T-helper 1 cell treated with Interleukin-12 subunit alpha and Interleukin-12 subunit beta and Interleukin-4 antibody, amounts not matched to agents 30 μg/mL and 1 μg/mL, for 36 hours (primary cell): ENCODE measurements at regions not wholly inside any gene's neighbourhood (a gene's known extent, or its start where the extent isn't known, plus 50 kb on each side); places are given as distances from the start of the nearest gene placed in this dataset.
"Not testable (repeated sequence)": the region's sequence is repeated elsewhere in the genome, so short reads cannot be mapped to it uniquely, and the experiment has no call there.

Experiments used
- H3K27ac Mint-ChIP-seq: one replicate; pipeline ENCODE4 v1.8.0; 2021; ENCODE audit warnings: mild to moderate bottlenecking, mixed read lengths
- H3K27me3 Mint-ChIP-seq: one replicate; pipeline ENCODE4 v1.8.0; 2021; ENCODE audit warnings: low read depth, mixed read lengths
- H3K36me3 Mint-ChIP-seq: one replicate; pipeline ENCODE4 v1.8.0; 2021; ENCODE audit warnings: low read depth, mixed read lengths
- H3K4me1 Mint-ChIP-seq: one replicate; pipeline ENCODE4 v1.8.0; 2021; ENCODE audit warnings: low read depth, mixed read lengths
- H3K4me3 Mint-ChIP-seq: one replicate; pipeline ENCODE4 v1.8.0; 2021; ENCODE audit warnings: mild to moderate bottlenecking, moderate library complexity, mixed read lengths
- H3K9me3 Mint-ChIP-seq: one replicate; pipeline ENCODE4 v1.8.0; 2021; ENCODE audit warnings: mixed read lengths

DNA sequence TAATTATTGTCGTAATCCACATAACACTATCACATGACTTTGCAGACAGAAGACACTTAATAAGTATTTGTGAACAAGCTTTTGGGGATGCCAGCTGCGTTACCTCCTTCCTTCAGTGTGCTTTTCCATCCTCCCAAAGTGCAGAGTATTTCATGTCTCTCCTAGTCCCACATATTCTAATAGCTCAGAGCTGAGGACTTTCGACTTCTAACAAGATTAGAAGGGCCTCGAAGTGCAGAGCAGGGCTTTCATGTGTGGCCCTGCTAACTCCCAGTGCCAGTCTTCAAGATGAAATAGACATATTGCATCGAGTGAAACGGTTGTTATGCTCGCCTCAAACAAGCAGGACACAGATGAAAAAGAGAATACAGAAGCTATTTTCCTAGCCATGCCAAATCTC, 125.7 kb upstream of the RNF32 start:
- Mint-ChIP-seq H3K9me3 (peaks cover 11% of the 10 kb centered on the region), H3K36me3 (no peaks in the 10 kb centered on the region), H3K27ac (no peak overlapping the region), H3K4me3 (no peak overlapping the region), H3K4me1 (no peaks in the 10 kb centered on the region), H3K27me3 (peaks cover 8% of the 10 kb centered on the region)

DNA sequence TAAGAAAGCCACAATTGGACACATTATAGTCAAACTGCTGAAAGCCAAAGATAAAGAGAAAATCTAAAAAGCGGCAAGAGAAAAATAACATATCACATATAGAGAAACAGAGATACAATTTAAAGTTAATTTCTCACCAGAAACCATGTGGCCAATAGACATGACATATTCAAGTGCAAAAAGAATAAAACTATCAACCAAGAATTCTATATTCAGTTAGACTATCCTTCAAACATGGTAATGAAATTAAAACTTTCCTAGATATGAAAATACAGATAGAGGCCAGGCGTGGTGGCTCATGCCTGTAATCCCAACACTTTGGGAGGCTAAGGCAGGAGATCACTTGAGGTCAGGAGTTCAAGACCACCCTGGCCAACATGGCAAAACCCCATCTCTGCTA, 129.1 kb upstream of the RNF32 start:
- no peaks in the 10 kb centered on the region for H3K36me3 Mint-ChIP-seq
- H3K4me3 Mint-ChIP-seq = no peak overlapping the region
- peaks cover 11% of the 10 kb centered on the region for H3K27me3 Mint-ChIP-seq
- peaks cover 15% of the 10 kb centered on the region for H3K9me3 Mint-ChIP-seq
- H3K27ac Mint-ChIP-seq = no peak overlapping the region
- no peaks in the 10 kb centered on the region for H3K4me1 Mint-ChIP-seq

DNA sequence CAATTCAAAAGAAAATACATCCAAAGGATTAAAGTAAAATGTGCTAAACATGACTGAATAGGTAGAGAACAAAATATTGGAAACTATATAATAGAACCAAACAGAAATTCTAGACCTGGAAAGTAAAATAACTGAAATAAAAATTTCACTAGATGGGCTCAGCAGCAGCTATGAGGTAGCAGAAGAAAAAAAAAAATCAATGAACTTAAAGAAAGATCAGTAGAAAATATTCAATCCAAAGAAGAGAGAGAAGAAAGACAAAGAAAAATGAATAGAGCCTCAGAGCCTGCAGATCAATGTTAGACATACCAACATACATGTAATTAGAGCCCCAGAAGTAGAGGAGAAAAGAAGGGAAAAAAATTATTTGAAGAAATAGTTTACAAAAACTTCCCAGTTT, 129.6 kb upstream of the RNF32 start:
- H3K27ac Mint-ChIP-seq = no peak overlapping the region
- H3K36me3 Mint-ChIP-seq = no peaks in the 10 kb centered on the region
- peaks cover 15% of the 10 kb centered on the region for H3K9me3 Mint-ChIP-seq
- peaks cover 11% of the 10 kb centered on the region for H3K27me3 Mint-ChIP-seq
- no peak overlapping the region for H3K4me3 Mint-ChIP-seq
- H3K4me1 Mint-ChIP-seq = no peaks in the 10 kb centered on the region

DNA sequence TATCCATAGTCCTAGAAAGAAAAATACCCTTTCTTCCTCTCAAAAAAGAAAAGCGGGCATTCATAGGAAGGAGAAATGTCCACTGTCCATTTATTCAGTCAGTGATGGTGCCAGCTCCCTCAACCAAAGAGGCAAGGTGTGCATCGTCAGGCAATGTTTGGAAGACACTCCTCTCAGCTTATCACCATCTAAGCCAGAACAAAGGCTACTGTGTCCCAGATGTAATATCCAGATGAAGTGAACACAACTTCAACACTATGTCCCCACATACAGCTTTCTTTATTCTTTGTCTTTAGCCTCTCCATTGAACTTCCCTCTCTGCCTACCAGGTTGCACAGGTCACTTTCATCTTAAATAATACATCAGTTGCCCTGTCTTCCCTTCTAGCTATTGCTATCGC, 131.4 kb upstream of the RNF32 start:
- Mint-ChIP-seq H3K27ac (no peak overlapping the region), H3K4me1 (no peaks in the 10 kb centered on the region), H3K36me3 (no peaks in the 10 kb centered on the region), H3K9me3 (peaks cover 15% of the 10 kb centered on the region), H3K4me3 (no peak overlapping the region), H3K27me3 (peaks cover 11% of the 10 kb centered on the region)

DNA sequence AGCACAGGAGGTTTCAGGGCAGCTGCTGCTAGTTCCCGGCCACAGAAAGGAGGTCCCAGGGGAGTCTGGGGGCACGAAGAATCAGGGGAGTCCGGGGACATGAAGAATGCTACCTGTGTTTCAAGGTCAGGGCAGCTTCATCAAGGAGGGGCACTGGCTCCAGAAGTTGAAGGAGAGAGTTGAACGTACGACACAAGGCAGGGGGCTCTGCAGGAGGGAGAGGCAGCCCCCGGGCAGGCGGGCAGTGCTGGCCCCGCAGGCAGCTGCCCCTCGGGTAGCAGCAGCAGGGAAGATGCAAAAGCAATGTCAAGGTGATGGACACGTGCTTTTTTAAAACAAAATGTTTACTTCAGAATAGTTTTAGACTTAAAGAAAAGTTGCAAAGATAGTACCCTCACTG, 134.7 kb upstream of the RNF32 start:
- Mint-ChIP-seq H3K27ac (no peak overlapping the region), H3K4me3 (no peak overlapping the region)

DNA sequence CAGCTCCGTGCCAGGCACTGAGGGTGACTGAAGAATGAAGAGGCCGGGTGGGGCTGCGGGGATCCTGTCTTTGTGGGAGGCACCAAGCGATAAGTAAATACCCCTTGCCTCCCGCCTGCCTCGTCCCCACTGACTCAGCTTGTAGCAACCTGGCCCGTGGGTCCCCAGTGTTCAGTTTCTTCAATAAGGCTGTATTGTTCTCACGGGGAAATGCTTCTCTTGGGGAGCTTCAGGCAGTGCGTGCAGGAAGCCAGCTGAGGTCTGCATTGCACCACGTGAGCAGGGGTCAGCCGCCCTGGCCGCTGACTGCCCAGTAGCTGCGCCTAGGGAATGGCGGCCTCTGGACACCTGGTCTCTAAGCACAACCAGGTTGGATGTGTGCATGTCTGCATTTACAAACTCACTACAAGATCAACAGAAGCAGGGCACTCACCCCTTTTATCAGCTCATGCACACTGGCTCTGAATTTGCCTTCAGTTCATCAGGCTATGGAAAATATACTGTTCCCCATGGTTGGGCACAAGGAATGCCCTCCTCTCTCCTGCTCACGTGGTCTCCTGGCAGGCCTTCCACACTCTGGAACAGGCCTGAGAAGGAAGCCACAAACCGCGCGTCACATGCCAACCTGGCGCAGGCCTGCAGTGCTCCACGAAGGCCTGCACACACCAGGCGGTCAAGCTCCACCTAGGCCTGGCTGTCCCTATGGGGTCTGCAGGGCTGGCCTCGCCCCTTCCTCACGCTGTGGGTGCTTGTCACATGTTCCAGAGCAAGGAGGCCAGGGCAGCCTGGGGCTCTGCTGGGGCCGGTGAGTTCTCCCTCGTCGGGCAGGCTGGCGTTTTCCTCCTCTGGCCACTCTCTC, 135.7 kb upstream of the RNF32 start:
- no peak overlapping the region for H3K4me3 Mint-ChIP-seq
- H3K9me3 Mint-ChIP-seq = peaks cover 5% of the 10 kb centered on the region
- H3K36me3 Mint-ChIP-seq = no peaks in the 10 kb centered on the region
- no peaks in the 10 kb centered on the region for H3K4me1 Mint-ChIP-seq
- H3K27ac Mint-ChIP-seq = no peak overlapping the region
- peaks cover 3% of the 10 kb centered on the region for H3K27me3 Mint-ChIP-seq

More for the DNA sequence above, 134.7 kb upstream of the RNF32 start:
- no peaks in the 10 kb centered on the region for H3K36me3 Mint-ChIP-seq
- H3K4me1 Mint-ChIP-seq = no peaks in the 10 kb centered on the region
- peaks cover 9% of the 10 kb centered on the region for H3K9me3 Mint-ChIP-seq
- peaks cover 3% of the 10 kb centered on the region for H3K27me3 Mint-ChIP-seq

DNA sequence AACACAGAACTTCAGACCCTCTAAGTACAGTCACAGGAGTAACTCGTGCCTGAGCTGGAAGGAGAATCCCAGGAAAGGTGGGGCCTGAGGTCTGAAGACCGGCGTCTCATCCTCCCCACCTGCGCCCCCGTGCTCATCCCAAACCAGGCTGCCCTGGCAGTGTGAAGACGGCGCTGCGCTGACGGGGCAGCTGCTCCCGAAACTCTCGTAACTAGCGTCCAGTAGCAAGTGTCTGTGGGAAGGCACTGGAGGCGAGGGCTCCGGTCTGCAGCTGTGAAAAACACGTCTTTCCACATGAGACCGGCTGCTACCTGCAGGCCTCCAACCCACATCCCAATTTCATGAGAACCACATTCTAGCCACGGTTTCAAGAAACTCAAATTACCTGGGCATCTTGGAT, 136.6 kb upstream of the RNF32 start:
- Mint-ChIP-seq H3K9me3 (peaks cover 5% of the 10 kb centered on the region), H3K4me1 (no peaks in the 10 kb centered on the region)

DNA sequence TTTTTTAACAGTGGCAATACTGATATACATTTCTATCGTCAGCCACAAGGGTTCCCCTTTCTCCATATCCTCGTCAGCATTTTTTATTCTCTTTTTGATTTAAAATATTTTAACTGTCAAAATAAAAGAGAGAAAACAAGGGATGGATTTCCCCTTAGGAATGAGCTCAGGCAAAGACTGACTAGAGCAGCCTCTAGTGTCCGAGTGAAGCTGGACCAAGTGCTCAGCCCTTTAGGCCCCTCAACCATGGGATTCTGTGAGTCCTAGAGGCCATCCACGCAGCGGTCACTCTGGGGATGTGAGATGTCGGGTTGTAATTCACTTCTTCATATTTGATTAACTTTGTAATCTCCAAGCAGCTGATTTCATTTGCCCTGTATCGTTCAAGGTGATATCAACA, 137.4 kb upstream of the RNF32 start:
- Mint-ChIP-seq H3K9me3 (peaks cover 2% of the 10 kb centered on the region), H3K4me1 (no peaks in the 10 kb centered on the region), H3K4me3 (no peak overlapping the region), H3K27me3 (peaks cover 1% of the 10 kb centered on the region), H3K36me3 (no peaks in the 10 kb centered on the region), H3K27ac (no peak overlapping the region)

More for the DNA sequence above, 136.6 kb upstream of the RNF32 start:
- Mint-ChIP-seq H3K4me3 (no peak overlapping the region), H3K36me3 (no peaks in the 10 kb centered on the region), H3K27me3 (peaks cover 3% of the 10 kb centered on the region), H3K27ac (no peak overlapping the region)

DNA sequence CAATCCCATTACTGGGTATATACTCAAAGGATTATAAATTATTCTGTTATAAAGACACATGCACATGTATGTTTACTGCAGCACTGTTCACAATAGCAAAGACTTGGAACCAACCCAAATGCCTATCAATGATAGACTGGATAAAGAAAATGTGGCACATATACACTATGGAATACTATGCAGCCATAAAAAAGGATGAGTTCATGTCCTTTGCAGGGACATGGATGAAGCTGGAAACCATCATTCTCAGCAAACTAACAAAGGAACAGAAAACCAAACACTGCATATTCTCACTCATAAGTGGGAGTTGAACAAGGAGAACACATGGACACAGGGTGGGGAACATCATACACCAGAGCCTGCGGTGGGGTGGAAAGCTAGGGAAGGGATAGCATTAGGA, 138.8 kb upstream of the RNF32 start:
- H3K27me3 Mint-ChIP-seq, H3K4me1 Mint-ChIP-seq, H3K36me3 Mint-ChIP-seq, H3K9me3 Mint-ChIP-seq, H3K27ac Mint-ChIP-seq, H3K4me3 Mint-ChIP-seq: not testable (repeated sequence)

DNA sequence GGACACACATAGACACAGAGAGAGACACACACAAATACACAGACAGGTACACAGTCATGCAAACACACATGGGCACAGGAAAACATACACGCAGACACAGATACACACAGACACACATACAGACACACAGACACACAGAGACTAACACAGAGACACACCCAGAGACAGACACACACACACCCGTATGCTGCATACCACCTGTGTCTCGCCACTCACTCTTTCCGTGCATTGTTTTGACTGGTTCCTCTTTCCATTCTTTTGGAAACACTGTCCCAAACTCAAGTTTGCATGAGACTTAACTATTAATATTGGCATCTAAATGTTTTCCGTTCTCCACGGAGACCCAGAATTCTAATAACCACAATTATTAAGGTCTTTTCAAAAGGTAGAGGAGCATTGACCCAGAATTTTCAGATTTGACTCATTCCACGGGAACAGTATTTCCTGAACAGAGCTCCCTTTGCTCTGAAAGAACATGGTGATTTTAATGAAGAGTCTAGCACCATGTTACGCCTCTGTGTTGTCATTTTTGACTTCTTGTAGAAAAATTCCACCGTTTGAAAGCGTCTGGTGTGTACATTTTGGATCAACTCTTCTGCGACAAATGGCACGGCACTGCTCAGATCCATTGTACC, 141.2 kb upstream of the RNF32 start:
- H3K36me3 Mint-ChIP-seq = no peaks in the 10 kb centered on the region
- H3K4me3 Mint-ChIP-seq = no peak overlapping the region
- no peaks in the 10 kb centered on the region for H3K27me3 Mint-ChIP-seq
- no peak overlapping the region for H3K27ac Mint-ChIP-seq
- H3K9me3 Mint-ChIP-seq = no peaks in the 10 kb centered on the region
- H3K4me1 Mint-ChIP-seq = no peaks in the 10 kb centered on the region

DNA sequence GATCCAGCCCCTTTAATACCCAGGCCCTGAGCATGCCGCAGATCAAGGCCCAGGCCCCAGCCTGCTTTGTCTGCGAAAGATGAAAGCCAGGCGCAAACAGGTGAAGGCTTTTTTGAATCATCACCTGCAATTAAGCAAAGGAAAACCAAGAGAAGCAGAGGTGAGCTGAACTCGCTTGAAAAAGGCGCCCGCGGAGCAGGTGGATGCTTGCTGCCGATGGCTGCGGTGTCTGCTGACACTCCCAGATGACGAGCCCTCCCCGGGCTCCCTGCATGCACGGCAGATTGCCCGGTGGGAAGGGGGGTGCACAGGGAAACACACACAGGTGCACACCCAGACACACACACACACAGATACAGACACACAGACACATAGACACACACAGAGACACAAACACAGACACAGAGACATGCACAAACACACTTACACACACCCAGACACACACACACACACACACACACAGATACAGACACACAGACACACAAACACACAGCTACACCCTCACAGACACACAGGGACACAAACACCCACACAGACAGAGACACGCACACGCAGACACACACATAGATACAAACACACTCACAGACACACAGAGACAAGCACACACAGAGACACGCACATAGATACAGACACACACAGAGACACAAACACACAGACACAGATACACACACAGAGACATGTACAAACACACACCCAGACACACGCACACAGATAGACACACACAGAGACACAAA, 142.6 kb upstream of the RNF32 start:
- H3K27ac Mint-ChIP-seq = no peak overlapping the region
- no peak overlapping the region for H3K4me3 Mint-ChIP-seq
- H3K9me3 Mint-ChIP-seq = no peaks in the 10 kb centered on the region
- H3K36me3 Mint-ChIP-seq = no peaks in the 10 kb centered on the region
- no peaks in the 10 kb centered on the region for H3K4me1 Mint-ChIP-seq
- H3K27me3 Mint-ChIP-seq = no peaks in the 10 kb centered on the region

DNA sequence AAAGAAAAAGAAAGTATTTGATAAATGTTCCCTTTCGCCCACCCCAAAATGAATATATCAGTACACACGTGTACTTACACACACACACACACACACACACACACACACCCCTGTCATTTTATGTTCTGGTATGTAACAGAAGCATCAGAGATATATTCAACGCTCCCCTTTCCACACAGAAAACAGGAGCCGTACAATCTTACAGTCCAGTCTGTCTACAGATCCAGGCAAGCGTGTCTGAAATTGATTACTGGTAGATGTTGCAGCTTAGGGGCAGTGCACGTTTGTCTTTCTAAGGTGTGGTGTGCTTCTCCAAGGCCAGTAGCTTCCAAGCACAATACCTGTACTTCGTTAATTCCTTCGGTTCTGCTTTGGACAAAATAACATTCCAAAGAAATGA, 143.7 kb upstream of the RNF32 start:
- no peaks in the 10 kb centered on the region for H3K9me3 Mint-ChIP-seq
- no peaks in the 10 kb centered on the region for H3K4me1 Mint-ChIP-seq
- H3K27ac Mint-ChIP-seq = no peak overlapping the region
- H3K36me3 Mint-ChIP-seq = no peaks in the 10 kb centered on the region
- peaks cover 3% of the 10 kb centered on the region for H3K27me3 Mint-ChIP-seq
- H3K4me3 Mint-ChIP-seq = no peak overlapping the region

DNA sequence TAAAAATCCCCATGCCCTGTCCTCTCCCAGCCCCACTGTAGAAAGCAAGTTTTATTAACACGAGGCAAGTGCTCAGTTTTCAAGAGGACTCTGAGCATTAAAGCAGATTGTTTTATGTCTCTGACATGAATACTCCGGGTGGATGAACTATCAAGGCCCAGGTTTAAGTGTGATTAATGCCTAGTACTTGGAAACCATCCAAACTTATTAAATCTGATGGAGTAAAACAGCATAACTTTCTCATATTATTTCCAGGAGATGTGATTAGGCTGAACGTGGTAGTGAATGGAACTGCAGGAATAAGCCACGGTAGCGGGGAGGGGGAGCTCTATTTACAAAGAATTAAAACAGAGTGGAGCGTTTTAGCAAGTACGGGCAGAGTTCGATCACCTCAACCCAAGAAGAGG, 144.2 kb upstream of the RNF32 start:
- no peaks in the 10 kb centered on the region for H3K4me1 Mint-ChIP-seq
- no peak overlapping the region for H3K27ac Mint-ChIP-seq
- no peaks in the 10 kb centered on the region for H3K9me3 Mint-ChIP-seq
- H3K4me3 Mint-ChIP-seq = no peak overlapping the region
- H3K27me3 Mint-ChIP-seq = peaks cover 5% of the 10 kb centered on the region
- H3K36me3 Mint-ChIP-seq = no peaks in the 10 kb centered on the region

DNA sequence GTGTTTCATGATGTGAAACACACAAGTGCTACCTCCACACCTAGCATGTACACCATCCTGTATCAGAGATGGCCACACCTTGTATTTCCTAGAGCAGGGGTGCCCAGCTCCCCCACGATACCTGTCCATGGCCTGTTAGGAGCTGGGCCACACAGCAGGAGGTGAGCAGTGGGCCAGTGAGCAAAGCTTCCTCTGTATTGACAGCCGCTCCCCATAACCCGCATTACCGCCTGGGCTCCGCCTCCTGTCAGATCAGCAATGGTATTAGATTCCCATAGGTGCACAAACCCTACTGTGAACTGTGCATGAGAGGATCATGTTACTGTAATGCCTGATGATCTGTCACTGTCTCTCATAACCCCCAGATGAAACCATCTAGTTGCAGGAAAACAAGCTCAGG, 145.6 kb upstream of the RNF32 start:
- H3K36me3 Mint-ChIP-seq = no peaks in the 10 kb centered on the region
- H3K27ac Mint-ChIP-seq = no peak overlapping the region
- no peaks in the 10 kb centered on the region for H3K4me1 Mint-ChIP-seq
- no peak overlapping the region for H3K4me3 Mint-ChIP-seq
- H3K27me3 Mint-ChIP-seq = peaks cover 5% of the 10 kb centered on the region
- H3K9me3 Mint-ChIP-seq = no peaks in the 10 kb centered on the region

DNA sequence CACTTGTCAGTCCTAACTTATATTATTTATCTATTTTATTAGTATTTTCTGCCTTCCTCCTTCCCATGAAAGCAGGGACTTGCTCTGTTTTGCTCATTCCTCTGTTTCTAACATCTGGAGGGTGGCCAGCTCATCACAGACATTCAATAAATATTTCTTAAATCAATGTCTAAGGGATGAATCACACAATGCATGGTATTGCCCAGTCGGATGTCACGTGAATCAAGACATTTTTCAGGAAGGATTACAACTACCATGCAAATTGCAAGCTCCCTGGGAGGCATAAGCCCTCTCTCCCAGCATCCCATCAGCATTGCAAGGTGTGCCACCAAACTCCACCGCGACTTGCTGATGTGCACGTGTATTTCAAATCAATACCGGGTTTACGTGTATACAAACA, 146.6 kb upstream of the RNF32 start:
- no peaks in the 10 kb centered on the region for H3K4me1 Mint-ChIP-seq
- H3K4me3 Mint-ChIP-seq = no peak overlapping the region
- no peaks in the 10 kb centered on the region for H3K9me3 Mint-ChIP-seq
- no peaks in the 10 kb centered on the region for H3K36me3 Mint-ChIP-seq
- no peak overlapping the region for H3K27ac Mint-ChIP-seq
- H3K27me3 Mint-ChIP-seq = peaks cover 5% of the 10 kb centered on the region
